Caco-2 (cell line): ENCODE measurements at regions not wholly inside any gene's neighbourhood (a gene's known extent, or its start where the extent isn't known, plus 50 kb on each side); places are given as distances from the start of the nearest gene placed in this dataset.

ENCODE experiments used
- BruUV-seq: library from RNA; stranded (reverse); fragments of 400-500 nt; replicated peaks from 2 replicates; lab custom pipeline; 2021; lab: Mats Ljungman, UMichigan
- CTCF ChIA-PET: fragments of 300-600 bp; sonication (Branson Sonifier 250); formaldehyde crosslinking; loops from one replicate; lab custom pipeline; 2022; ENCODE audit warnings: antibody characterized with exemption; lab: Charles Lee
- POLR2A ChIA-PET: fragments of 300-600 bp; sonication (Branson Sonifier 250); formaldehyde crosslinking; loops from one replicate; lab custom pipeline; 2022; ENCODE audit warnings: antibody characterized with exemption; lab: Charles Lee
- DNase-seq, 2 experiments: peaks; one replicate each; pipeline versions ENCODE4 v3.0.0 to v3.0.0-alpha.2; 2020 to 2022
- H3K27me3 ChIP-seq: replicated peaks from 2 replicates; pipeline ENCODE4 v1.6.0; 2011; ENCODE audit warnings: low read length; ENCODE audit not compliant: control insufficient read depth, insufficient read depth
- H3K36me3 ChIP-seq: 2 replicates; pipeline ENCODE4 v1.5.1; 2011; ENCODE audit warnings: low read length; ENCODE audit not compliant: control insufficient read depth, insufficient read depth
- H3K4me1 ChIP-seq: fragments of 250-450 bp; sonication (Bioruptor Pico); 2 replicates; pipeline ENCODE4 v1.5.1; 2020; ENCODE audit warnings: mild to moderate bottlenecking
- H3K4me3 ChIP-seq: 2 replicates; pipeline ENCODE4 v1.5.1; 2011; ENCODE audit warnings: low read depth, mild to moderate bottlenecking, control low read depth, low read length
- H3K9me3 ChIP-seq: fragments of 250-450 bp; sonication (Bioruptor Pico); 2 replicates; pipeline ENCODE4 v1.5.1; 2020; ENCODE audit warnings: mild to moderate bottlenecking, moderate library complexity
- H3K27ac Mint-ChIP-seq: one replicate; pipeline ENCODE4 v1.8.0; 2022; ENCODE audit warnings: mixed read lengths; ENCODE audit not compliant: unreplicated experiment
- H3K27me3 Mint-ChIP-seq: one replicate; pipeline ENCODE4 v1.8.0; 2022; ENCODE audit warnings: mixed read lengths; ENCODE audit not compliant: insufficient read depth, unreplicated experiment
- H3K36me3 Mint-ChIP-seq: one replicate; pipeline ENCODE4 v1.8.0; 2022; ENCODE audit warnings: mild to moderate bottlenecking, mixed read lengths; ENCODE audit not compliant: insufficient read depth, unreplicated experiment
- H3K4me1 Mint-ChIP-seq: one replicate; pipeline ENCODE4 v1.8.0; 2022; ENCODE audit warnings: low read depth, mixed read lengths; ENCODE audit not compliant: unreplicated experiment
- H3K4me3 Mint-ChIP-seq: one replicate; pipeline ENCODE4 v1.8.0; 2022; ENCODE audit warnings: mild to moderate bottlenecking, moderate library complexity, mixed read lengths; ENCODE audit not compliant: unreplicated experiment
- H3K9me3 Mint-ChIP-seq: one replicate; pipeline ENCODE4 v1.8.0; 2022; ENCODE audit warnings: mixed read lengths; ENCODE audit not compliant: unreplicated experiment
- CTCF ChIP-seq, 2 experiments: fragments of 200-600 bp in 1 of 2; IDR thresholded peaks; 1 replicate in 1 of 2; 2 replicates in 1 of 2; pipeline versions ENCODE4 v1.5.1 to v1.8.0; 2011 to 2022; ENCODE audit warnings: antibody characterized with exemption in 1 of 2, control low read depth in 1 of 2, inconsistent platforms in 1 of 2, low read depth in 1 of 2, low read length in 1 of 2, mild to moderate bottlenecking in 1 of 2, moderate library complexity in 1 of 2; ENCODE audit not compliant: insufficient read depth in 1 of 2, severe bottlenecking in 1 of 2, unreplicated experiment in 1 of 2
- intact Hi-C: fragments of 100-400 bp; cut with micrococcal nuclease; formaldehyde crosslinking; loops from one replicate; pipeline ENCODE4 v1.10.0; 2022; ENCODE audit not compliant: unreplicated experiment

DNA sequence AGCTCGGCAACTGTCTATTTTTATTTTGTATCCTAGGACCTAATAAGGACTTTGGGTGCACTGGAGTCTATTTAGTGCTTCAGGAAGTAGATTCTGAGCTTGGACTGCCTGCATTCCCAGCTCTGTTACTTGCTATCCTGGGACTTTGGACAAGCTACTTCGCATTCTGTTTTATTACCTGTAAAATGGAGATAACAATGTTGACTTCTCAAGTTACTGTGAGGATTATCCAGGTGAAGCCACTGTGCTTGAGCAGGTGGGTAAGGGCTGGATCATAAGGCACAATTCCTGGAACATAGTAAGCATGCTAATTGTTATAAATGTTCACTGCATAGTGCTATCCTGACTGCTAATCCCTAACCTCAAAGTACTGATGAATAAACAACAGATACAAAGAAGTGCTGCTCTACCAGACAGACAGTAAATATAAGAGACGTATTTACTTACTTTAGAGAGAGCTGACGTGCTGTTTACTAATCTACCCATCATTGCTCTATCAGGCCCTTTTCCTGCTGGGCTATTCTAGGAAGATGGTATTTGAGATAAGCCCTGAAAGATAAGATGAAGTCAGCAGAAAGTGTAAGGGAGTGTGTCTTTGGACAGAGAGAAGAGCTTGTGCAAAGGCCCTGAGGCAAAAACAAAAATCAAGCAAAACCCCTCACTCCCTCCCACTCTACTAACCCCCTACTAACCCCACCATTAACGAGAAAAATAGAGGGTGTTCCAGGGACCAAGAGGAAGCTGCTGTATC lies 50.8 kb upstream of the FLT1 start:
- peak in 1 of 2 experiments; percentile 18 for TF ChIP-seq CTCF (IDR thresholded peaks at IDR 0.05; ENCODE audit: insufficient read depth in 1 of 2, low read depth in 1 of 2, low read length in 1 of 2, severe bottlenecking in 1 of 2, unreplicated experiment in 1 of 2)
- peak overlapping the region; percentile 86 for H3K27ac Mint-ChIP-seq
- CTCF ChIA-PET, result interaction anchor here (1.0 to 1.1 kb wide), 2 partner anchors 9 to 221 kb away, joined by 3 read pairs; no protein-coding TSS in a partner anchor

More for the DNA sequence above, 50.8 kb upstream of the FLT1 start:
- H3K9me3 ChIP-seq, result peaks cover 16% of the 10 kb centered on the region
- H3K27me3 ChIP-seq, result no peaks in the 10 kb centered on the region
- Mint-ChIP-seq H3K27me3 (no peaks in the 10 kb centered on the region), H3K9me3 (peaks cover 41% of the 10 kb centered on the region), H3K4me1 (peaks cover 52% of the 10 kb centered on the region), H3K4me3 (peak overlapping the region; percentile 56), H3K36me3 (peaks cover 22% of the 10 kb centered on the region)
- H3K36me3 ChIP-seq, result no peaks in the 10 kb centered on the region
- POLR2A ChIA-PET, result no interaction called here
- intact Hi-C loops, result loop anchor here (1.0 to 10.0 kb wide), 4 partner anchors 15 to 1591 kb away; no protein-coding TSS in a partner anchor
- DNase-seq, result peak; percentile 87 to 90
- no peak overlapping the region for H3K4me3 ChIP-seq
- H3K4me1 ChIP-seq, result peaks cover 24% of the 10 kb centered on the region
- no TSS peak for BruUV-seq
